ENCODE measurements at regions not wholly inside any gene's neighbourhood (a gene's known extent, or its start where the extent isn't known, plus 50 kb on each side); places are given as distances from the start of the nearest gene placed in this dataset.

DNA sequence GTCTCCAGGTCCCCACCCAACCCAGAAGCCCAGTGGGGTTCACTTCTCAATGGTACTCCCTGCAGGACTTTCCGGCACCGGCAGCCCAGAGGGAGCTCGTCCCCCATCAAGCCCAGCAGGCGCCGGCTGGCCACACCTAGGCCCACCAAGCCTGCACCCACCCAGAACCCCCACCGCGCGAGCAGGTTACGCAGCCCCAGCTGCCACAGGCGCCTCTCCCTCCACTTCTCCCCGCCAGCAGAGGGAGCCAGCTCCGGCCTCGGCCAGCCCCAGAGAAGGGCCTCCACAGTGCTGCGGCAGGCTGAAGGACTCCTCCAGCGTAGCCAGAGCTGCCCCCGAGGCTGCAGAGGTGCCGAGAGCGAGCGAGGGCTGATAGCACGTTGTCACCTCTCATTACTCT lies 722.3 kb downstream of the PLA2G4A start:
- H3K79me2 ChIP-seq (ENCODE audit: insufficient read depth, low read length) = no peaks in the 10 kb centered on the region
- H3K4me3 ChIP-seq (ENCODE audit: low read depth in 1 of 2, low read length in 2 of 2) = no peak overlapping the region
- H4K20me1 ChIP-seq (ENCODE audit: insufficient read depth, low read length) = no peaks in the 10 kb centered on the region
- no peaks in the 10 kb centered on the region for H3K4me1 ChIP-seq (ENCODE audit: insufficient read depth, low read length)
- no peaks in the 10 kb centered on the region for H3K36me3 ChIP-seq (ENCODE audit: insufficient read depth, low read length)
- DNase-seq (no peak), ATAC-seq (ENCODE audit: insufficient read depth, low read depth) (no peak)
- no peak overlapping the region for H3K27ac ChIP-seq (ENCODE audit: low read length)
- H3K27me3 ChIP-seq (ENCODE audit: insufficient read depth, low read length, poor library complexity) = no peaks in the 10 kb centered on the region
- no peak overlapping the region for H3K4me2 ChIP-seq (ENCODE audit: insufficient read depth, low read length)
- no peak overlapping the region for H3K9ac ChIP-seq (ENCODE audit: low read depth, low read length)
- no peak overlapping the region for H2AFZ ChIP-seq (ENCODE audit: low read depth, low read length)
- H3K9me3 ChIP-seq (ENCODE audit: insufficient read depth, low read length, severe bottlenecking) = no peaks in the 10 kb centered on the region
- TF ChIP-seq, protein P1, sequence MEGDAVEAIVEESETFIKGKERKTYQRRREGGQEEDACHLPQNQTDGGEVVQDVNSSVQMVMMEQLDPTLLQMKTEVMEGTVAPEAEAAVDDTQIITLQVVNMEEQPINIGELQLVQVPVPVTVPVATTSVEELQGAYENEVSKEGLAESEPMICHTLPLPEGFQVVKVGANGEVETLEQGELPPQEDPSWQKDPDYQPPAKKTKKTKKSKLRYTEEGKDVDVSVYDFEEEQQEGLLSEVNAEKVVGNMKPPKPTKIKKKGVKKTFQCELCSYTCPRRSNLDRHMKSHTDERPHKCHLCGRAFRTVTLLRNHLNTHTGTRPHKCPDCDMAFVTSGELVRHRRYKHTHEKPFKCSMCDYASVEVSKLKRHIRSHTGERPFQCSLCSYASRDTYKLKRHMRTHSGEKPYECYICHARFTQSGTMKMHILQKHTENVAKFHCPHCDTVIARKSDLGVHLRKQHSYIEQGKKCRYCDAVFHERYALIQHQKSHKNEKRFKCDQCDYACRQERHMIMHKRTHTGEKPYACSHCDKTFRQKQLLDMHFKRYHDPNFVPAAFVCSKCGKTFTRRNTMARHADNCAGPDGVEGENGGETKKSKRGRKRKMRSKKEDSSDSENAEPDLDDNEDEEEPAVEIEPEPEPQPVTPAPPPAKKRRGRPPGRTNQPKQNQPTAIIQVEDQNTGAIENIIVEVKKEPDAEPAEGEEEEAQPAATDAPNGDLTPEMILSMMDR (IDR thresholded peaks at IDR 0.05; ENCODE audit: borderline replicate concordance, extremely low read depth, low read length, poor library complexity, severe bottlenecking) = no peak
- TF ChIP-seq EZH2 (IDR thresholded peaks at IDR 0.05; ENCODE audit: borderline replicate concordance, low read depth, low read length, severe bottlenecking) = no peak

DNA sequence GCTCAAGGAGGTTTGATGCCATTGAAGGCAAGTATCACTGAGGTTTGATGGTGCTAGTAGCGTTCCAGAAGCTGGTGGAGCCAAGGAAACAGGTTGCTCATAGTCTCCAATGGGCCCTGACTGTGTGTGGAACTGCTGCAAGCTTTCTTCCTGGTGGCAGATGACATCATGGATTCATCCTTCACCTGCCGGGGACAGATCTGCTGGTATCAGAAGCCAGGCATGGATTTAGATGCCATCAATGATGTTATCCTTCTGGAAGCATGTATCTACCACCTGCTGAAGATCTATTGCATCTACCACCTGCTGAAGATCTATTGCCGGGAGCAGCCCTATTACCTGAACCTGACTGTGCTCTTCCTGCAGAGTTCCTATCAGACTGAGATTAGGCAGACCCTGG lies 734.4 kb downstream of the PLA2G4A start:
- H3K79me2 ChIP-seq (ENCODE audit: insufficient read depth, low read length) = no peaks in the 10 kb centered on the region
- no peak for TF ChIP-seq EZH2 (IDR thresholded peaks at IDR 0.05; ENCODE audit: borderline replicate concordance, low read depth, low read length, severe bottlenecking)
- TF ChIP-seq, protein P1 (IDR thresholded peaks at IDR 0.05; ENCODE audit: borderline replicate concordance, extremely low read depth, low read length, poor library complexity, severe bottlenecking) = no peak
- no peak overlapping the region for H3K4me2 ChIP-seq (ENCODE audit: insufficient read depth, low read length)
- ATAC-seq (ENCODE audit: insufficient read depth, low read depth) (no peak), DNase-seq (no peak)
- no peaks in the 10 kb centered on the region for H4K20me1 ChIP-seq (ENCODE audit: insufficient read depth, low read length)
- no peak overlapping the region for H2AFZ ChIP-seq (ENCODE audit: low read depth, low read length)
- no peak overlapping the region for H3K9ac ChIP-seq (ENCODE audit: low read depth, low read length)
- no peaks in the 10 kb centered on the region for H3K36me3 ChIP-seq (ENCODE audit: insufficient read depth, low read length)
- peaks cover 3% of the 10 kb centered on the region for H3K9me3 ChIP-seq (ENCODE audit: insufficient read depth, low read length, severe bottlenecking)
- no peaks in the 10 kb centered on the region for H3K4me1 ChIP-seq (ENCODE audit: insufficient read depth, low read length)
- H3K27me3 ChIP-seq (ENCODE audit: insufficient read depth, low read length, poor library complexity) = no peaks in the 10 kb centered on the region
- no peak overlapping the region for H3K4me3 ChIP-seq (ENCODE audit: low read depth in 1 of 2, low read length in 2 of 2)
- no peak overlapping the region for H3K27ac ChIP-seq (ENCODE audit: low read length)

DNA sequence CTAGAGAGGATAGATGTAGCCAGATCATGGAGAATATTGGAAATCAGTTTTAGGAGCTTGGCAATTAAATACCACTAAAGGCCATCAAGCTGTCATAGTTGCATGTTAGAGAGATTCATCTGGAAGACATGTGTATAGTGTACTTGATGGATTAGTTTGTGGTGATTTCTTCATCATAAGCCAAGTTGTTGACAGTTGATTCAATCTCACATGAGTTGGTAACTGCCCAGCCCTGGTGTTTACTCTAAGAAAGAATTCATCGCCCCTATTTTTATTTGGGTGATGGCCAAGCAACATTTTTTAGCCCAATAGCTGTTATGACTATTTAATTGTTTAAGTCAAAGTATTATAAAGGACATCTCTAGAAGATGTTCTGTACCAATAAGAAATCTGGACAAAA lies 737.6 kb downstream of the PLA2G4A start:
- H4K20me1 ChIP-seq (ENCODE audit: insufficient read depth, low read length) = no peaks in the 10 kb centered on the region
- no peaks in the 10 kb centered on the region for H3K4me1 ChIP-seq (ENCODE audit: insufficient read depth, low read length)
- no peaks in the 10 kb centered on the region for H3K27me3 ChIP-seq (ENCODE audit: insufficient read depth, low read length, poor library complexity)
- no peak overlapping the region for H3K27ac ChIP-seq (ENCODE audit: low read length)
- DNase-seq = no peak
- no peaks in the 10 kb centered on the region for H3K9me3 ChIP-seq (ENCODE audit: insufficient read depth, low read length, severe bottlenecking)
- no peak for TF ChIP-seq EZH2 (IDR thresholded peaks at IDR 0.05; ENCODE audit: borderline replicate concordance, low read depth, low read length, severe bottlenecking)
- TF ChIP-seq, protein P1 (IDR thresholded peaks at IDR 0.05; ENCODE audit: borderline replicate concordance, extremely low read depth, low read length, poor library complexity, severe bottlenecking) = no peak
- H2AFZ ChIP-seq (ENCODE audit: low read depth, low read length) = no peak overlapping the region
- no peaks in the 10 kb centered on the region for H3K79me2 ChIP-seq (ENCODE audit: insufficient read depth, low read length)
- no peak overlapping the region for H3K4me3 ChIP-seq (ENCODE audit: low read depth in 1 of 2, low read length in 2 of 2)
- no peak overlapping the region for H3K9ac ChIP-seq (ENCODE audit: low read depth, low read length)
- H3K36me3 ChIP-seq (ENCODE audit: insufficient read depth, low read length) = no peaks in the 10 kb centered on the region
- H3K4me2 ChIP-seq (ENCODE audit: insufficient read depth, low read length) = no peak overlapping the region
- no peak for ATAC-seq (ENCODE audit: insufficient read depth, low read depth)

DNA sequence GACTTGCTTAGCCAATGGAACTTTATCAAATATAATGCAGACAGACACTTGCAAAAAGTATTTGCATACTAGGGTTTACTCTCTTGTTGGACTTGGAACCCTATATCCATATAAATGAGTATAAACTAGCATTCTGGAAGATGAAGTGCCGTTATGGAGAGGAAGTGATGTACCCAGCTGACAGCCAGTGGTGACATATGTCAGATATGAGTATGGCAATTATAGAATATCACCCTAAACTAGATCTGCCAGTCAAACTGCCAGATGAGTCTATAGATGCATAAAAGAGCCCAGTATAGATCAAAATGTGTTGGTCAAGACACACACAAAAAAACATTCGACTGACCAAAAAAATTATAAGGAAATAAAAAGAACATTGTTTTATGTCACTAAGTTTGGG lies 739.3 kb downstream of the PLA2G4A start:
- no peak for DNase-seq
- TF ChIP-seq EZH2 (IDR thresholded peaks at IDR 0.05; ENCODE audit: borderline replicate concordance, low read depth, low read length, severe bottlenecking) = no peak
- TF ChIP-seq, protein P1 (IDR thresholded peaks at IDR 0.05; ENCODE audit: borderline replicate concordance, extremely low read depth, low read length, poor library complexity, severe bottlenecking) = no peak

More for the DNA sequence above, 739.3 kb downstream of the PLA2G4A start:
- no peak for ATAC-seq (ENCODE audit: insufficient read depth, low read depth)
- Histone ChIP-seq H3K27ac (ENCODE audit: low read length) (no peak overlapping the region), H3K36me3 (ENCODE audit: insufficient read depth, low read length) (no peaks in the 10 kb centered on the region), H3K27me3 (ENCODE audit: insufficient read depth, low read length, poor library complexity) (no peaks in the 10 kb centered on the region), H3K4me1 (ENCODE audit: insufficient read depth, low read length) (no peaks in the 10 kb centered on the region), H4K20me1 (ENCODE audit: insufficient read depth, low read length) (no peaks in the 10 kb centered on the region), H3K9ac (ENCODE audit: low read depth, low read length) (no peak overlapping the region), H3K4me3 (ENCODE audit: low read depth in 1 of 2, low read length in 2 of 2) (no peak overlapping the region), H3K4me2 (ENCODE audit: insufficient read depth, low read length) (no peak overlapping the region), H3K79me2 (ENCODE audit: insufficient read depth, low read length) (no peaks in the 10 kb centered on the region), H2AFZ (ENCODE audit: low read depth, low read length) (no peak overlapping the region), H3K9me3 (ENCODE audit: insufficient read depth, low read length, severe bottlenecking) (no peaks in the 10 kb centered on the region)
